SU-DHL-6 (cell line): ENCODE measurements at regions not wholly inside any gene's neighbourhood (a gene's known extent, or its start where the extent isn't known, plus 50 kb on each side); places are given as distances from the start of the nearest gene placed in this dataset.
"Not testable (repeated sequence)": the region's sequence is repeated elsewhere in the genome, so short reads cannot be mapped to it uniquely, and the experiment has no call there.

Experiments
- H2AFZ ChIP-seq: fragments of 200-600 bp; sonication (generic); 2 replicates; pipeline ENCODE4 v1.6.1; 2014; ENCODE audit warnings: low read depth, mild to moderate bottlenecking, moderate library complexity, mixed read lengths, antibody characterized with exemption, low read length; ENCODE audit not compliant: severe bottlenecking
- H3F3A ChIP-seq: fragments of 200-600 bp; shearing (Covaris generic); 2 replicates; pipeline ENCODE4 v1.6.0; 2016; ENCODE audit warnings: antibody characterized with exemption, mild to moderate bottlenecking; ENCODE audit not compliant: insufficient read depth
- H3K27ac ChIP-seq: fragments of 200-600 bp; sonication (generic); 2 replicates; pipeline ENCODE4 v1.5.1; 2016; ENCODE audit warnings: low read depth, mild to moderate bottlenecking, low read length, moderate library complexity, mixed read lengths
- H3K27me3 ChIP-seq: fragments of 200-600 bp; sonication (generic), shearing (Covaris generic); 2 replicates; pipeline ENCODE4 v1.6.0; 2014; ENCODE audit warnings: mild to moderate bottlenecking, low read length
- H3K36me3 ChIP-seq: fragments of 200-600 bp; sonication (generic); 2 replicates; pipeline ENCODE4 v1.6.1; 2014; ENCODE audit warnings: mild to moderate bottlenecking, low read length, mixed read lengths
- H3K4me2 ChIP-seq: fragments of 300-600, 200-600 bp; shearing (Covaris generic), sonication (generic); 2 replicates; pipeline ENCODE4 v1.6.0; 2014; ENCODE audit warnings: low read length, low read depth, mild to moderate bottlenecking; ENCODE audit not compliant: poor library complexity, severe bottlenecking
- H3K4me3 ChIP-seq: fragments of 200-600 bp; sonication (generic); 2 replicates; pipeline ENCODE4 v1.5.1; 2014; ENCODE audit warnings: antibody characterized with exemption, low read length, mild to moderate bottlenecking, mixed read lengths; ENCODE audit not compliant: insufficient read depth, poor library complexity, severe bottlenecking
- H3K79me2 ChIP-seq: fragments of 200-600 bp; sonication (generic); 2 replicates; pipeline ENCODE4 v1.6.1; 2014; ENCODE audit warnings: mild to moderate bottlenecking, low read length, moderate library complexity; ENCODE audit not compliant: insufficient read depth
- H3K9ac ChIP-seq: fragments of 200-600 bp; sonication (generic); 2 replicates; pipeline ENCODE4 v1.7.0; 2014; ENCODE audit warnings: mild to moderate bottlenecking, low read length
- H3K9me2 ChIP-seq: fragments of 200-600 bp; sonication (generic); replicated peaks from 2 replicates; pipeline ENCODE4 v1.6.1; 2014; ENCODE audit warnings: low read length; ENCODE audit not compliant: insufficient read depth
- H3K9me3 ChIP-seq: fragments of 200-600 bp; sonication (generic); 2 replicates; pipeline ENCODE4 v1.6.1; 2014; ENCODE audit warnings: low read length, mixed read lengths; ENCODE audit not compliant: insufficient read depth
- H4K20me1 ChIP-seq: fragments of 200-600 bp; sonication (generic); 2 replicates; pipeline ENCODE4 v1.6.1; 2014; ENCODE audit warnings: low read depth, mild to moderate bottlenecking, antibody characterized with exemption, low read length, moderate library complexity, mixed read lengths
- EZH2phosphoT487 ChIP-seq: fragments of 200-600 bp; sonication (generic), shearing (Covaris generic); conservative IDR thresholded peaks from 2 replicates; pipeline ENCODE4 v1.6.1; 2018; ENCODE audit warnings: mild to moderate bottlenecking, antibody characterized with exemption, low read length, moderate library complexity, mixed read lengths
- TF ChIP-seq, protein P1 (sequence below): fragments of 200-600 bp; sonication (generic); IDR thresholded peaks from one replicate; pipeline ENCODE4 v1.5.1; 2017; ENCODE audit warnings: antibody characterized with exemption, mild to moderate bottlenecking, low read length, moderate library complexity; ENCODE audit not compliant: insufficient read depth, poor library complexity, severe bottlenecking

- H2AFZ ChIP-seq: no peak overlapping the region
- no peak overlapping the region for H3K9ac ChIP-seq
- no peak overlapping the region for H3K4me3 ChIP-seq
- no peaks in the 10 kb centered on the region for H3K79me2 ChIP-seq
- no peak for TF ChIP-seq EZH2phosphoT487
- TF ChIP-seq, protein P1, sequence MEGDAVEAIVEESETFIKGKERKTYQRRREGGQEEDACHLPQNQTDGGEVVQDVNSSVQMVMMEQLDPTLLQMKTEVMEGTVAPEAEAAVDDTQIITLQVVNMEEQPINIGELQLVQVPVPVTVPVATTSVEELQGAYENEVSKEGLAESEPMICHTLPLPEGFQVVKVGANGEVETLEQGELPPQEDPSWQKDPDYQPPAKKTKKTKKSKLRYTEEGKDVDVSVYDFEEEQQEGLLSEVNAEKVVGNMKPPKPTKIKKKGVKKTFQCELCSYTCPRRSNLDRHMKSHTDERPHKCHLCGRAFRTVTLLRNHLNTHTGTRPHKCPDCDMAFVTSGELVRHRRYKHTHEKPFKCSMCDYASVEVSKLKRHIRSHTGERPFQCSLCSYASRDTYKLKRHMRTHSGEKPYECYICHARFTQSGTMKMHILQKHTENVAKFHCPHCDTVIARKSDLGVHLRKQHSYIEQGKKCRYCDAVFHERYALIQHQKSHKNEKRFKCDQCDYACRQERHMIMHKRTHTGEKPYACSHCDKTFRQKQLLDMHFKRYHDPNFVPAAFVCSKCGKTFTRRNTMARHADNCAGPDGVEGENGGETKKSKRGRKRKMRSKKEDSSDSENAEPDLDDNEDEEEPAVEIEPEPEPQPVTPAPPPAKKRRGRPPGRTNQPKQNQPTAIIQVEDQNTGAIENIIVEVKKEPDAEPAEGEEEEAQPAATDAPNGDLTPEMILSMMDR: no peak
- H3K27me3 ChIP-seq: no peaks in the 10 kb centered on the region
- H3K36me3 ChIP-seq: no peaks in the 10 kb centered on the region
- H3K4me2 ChIP-seq: no peak overlapping the region
- no peaks in the 10 kb centered on the region for H3K9me2 ChIP-seq
- H3F3A ChIP-seq: no peaks in the 10 kb centered on the region
- H3K27ac ChIP-seq: no peak overlapping the region
- H4K20me1 ChIP-seq: no peaks in the 10 kb centered on the region
- H3K9me3 ChIP-seq: no peaks in the 10 kb centered on the region
These were observed 168.8 kb downstream of the KIF26A start for GRCh38 chr14:104307246-104307626.

GRCh38 chr14:104307627-104308401 is 169.4 kb downstream of the KIF26A start:
- Histone ChIP-seq H4K20me1 (no peaks in the 10 kb centered on the region), H3K4me3 (no peak overlapping the region), H3K4me2 (no peak overlapping the region), H3K9me2 (no peaks in the 10 kb centered on the region), H3K27me3 (no peaks in the 10 kb centered on the region), H3F3A (no peaks in the 10 kb centered on the region), H3K9ac (no peak overlapping the region), H3K27ac (no peak overlapping the region), H2AFZ (no peak overlapping the region), H3K9me3 (no peaks in the 10 kb centered on the region), H3K79me2 (no peaks in the 10 kb centered on the region), H3K36me3 (no peaks in the 10 kb centered on the region)
- TF ChIP-seq, protein P1: no peak
- no peak for TF ChIP-seq EZH2phosphoT487

DNA sequence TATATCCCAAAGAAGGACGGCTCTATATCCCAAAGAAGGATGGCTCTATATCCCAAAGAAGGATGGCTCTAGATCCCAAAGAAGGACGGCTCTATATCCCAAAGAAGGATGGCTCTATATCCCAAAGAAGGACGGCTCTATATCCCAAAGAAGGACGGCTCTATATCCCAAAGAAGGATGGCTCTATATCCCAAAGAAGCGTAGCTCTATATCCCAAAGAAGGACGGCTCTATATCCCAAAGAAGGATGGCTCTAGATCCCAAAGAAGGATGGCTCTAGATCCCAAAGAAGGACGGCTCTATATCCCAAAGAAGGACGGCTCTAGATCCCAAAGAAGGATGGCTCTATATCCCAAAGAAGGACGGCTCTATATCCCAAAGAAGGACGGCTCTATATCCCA is 170.1 kb downstream of the KIF26A start:
- not testable (repeated sequence) for H3K9me2 ChIP-seq, H3K36me3 ChIP-seq, H3K4me3 ChIP-seq, H3K9ac ChIP-seq, H2AFZ ChIP-seq, H3K4me2 ChIP-seq, H3F3A ChIP-seq, H4K20me1 ChIP-seq, H3K27me3 ChIP-seq, H3K79me2 ChIP-seq, H3K9me3 ChIP-seq, H3K27ac ChIP-seq

DNA sequence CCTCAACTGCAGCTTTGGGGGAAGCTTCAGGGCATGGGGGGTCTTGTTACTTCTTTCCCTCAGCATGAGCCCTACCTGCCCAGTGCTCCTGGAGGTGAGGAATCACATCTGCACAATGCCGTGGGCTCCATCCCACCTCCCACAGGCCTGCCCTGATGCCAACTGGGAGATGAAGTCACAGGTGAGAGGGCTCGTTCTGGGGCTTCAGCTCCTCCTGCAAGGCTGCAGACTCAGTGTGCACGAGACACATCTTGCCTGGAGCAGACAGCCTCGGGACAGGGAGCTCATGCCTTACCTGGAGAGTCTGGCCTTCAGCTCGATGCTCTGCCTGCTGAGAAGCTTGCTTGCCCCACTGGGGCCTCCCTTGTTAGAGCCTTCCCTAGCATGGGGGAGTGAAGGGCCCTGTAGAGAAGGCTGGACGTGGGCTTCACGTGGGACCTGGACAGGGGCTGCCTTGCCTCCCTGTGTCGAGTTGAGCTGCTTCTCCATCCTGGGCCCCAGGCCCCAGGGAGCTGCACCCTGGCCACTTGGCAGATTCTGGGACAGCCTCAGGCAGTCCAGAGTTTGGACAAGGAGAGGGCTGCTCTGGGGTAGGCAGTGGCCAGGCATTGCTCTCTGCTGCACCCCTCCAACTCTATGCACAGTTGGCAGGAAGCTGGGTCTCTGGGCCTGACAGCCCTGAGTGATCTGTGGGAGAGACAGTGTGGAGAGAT is 171.4 kb downstream of the KIF26A start:
- Histone ChIP-seq H3K9me3 (no peaks in the 10 kb centered on the region), H3F3A (no peaks in the 10 kb centered on the region), H3K27me3 (no peaks in the 10 kb centered on the region), H3K79me2 (no peaks in the 10 kb centered on the region), H3K4me3 (no peak overlapping the region), H3K36me3 (no peaks in the 10 kb centered on the region), H4K20me1 (no peaks in the 10 kb centered on the region), H3K9me2 (no peaks in the 10 kb centered on the region), H3K4me2 (no peak overlapping the region), H2AFZ (no peak overlapping the region), H3K27ac (no peak overlapping the region), H3K9ac (no peak overlapping the region)
- TF ChIP-seq EZH2phosphoT487: no peak
- TF ChIP-seq, protein P1: no peak
